GM21447 (cell line): ENCODE measurements at regions not wholly inside any gene's neighbourhood (a gene's known extent, or its start where the extent isn't known, plus 50 kb on each side); places are given as distances from the start of the nearest gene placed in this dataset.
"Not testable (repeated sequence)": the region's sequence is repeated elsewhere in the genome, so short reads cannot be mapped to it uniquely, and the experiment has no call there.

ENCODE experiments used
- ATAC-seq: cut with Tn5 transposase; IDR thresholded peaks from one replicate; pipeline ENCODE4 v1.9.1; 2021; ENCODE audit not compliant: unreplicated experiment

- ATAC-seq, result no peak
Measured at GRCh38 chr3:116981089-116981488, 271.5 kb downstream of the TUSC7 start.

GRCh38 chr3:116984301-116984700 lies 274.7 kb downstream of the TUSC7 start:
- no peak for ATAC-seq

GRCh38 chr3:116994351-116994879 lies 284.8 kb downstream of the TUSC7 start:
- ATAC-seq, result no peak

GRCh38 chr3:117003501-117003900 lies 293.9 kb downstream of the TUSC7 start:
- ATAC-seq, result no peak

- ATAC-seq, result no peak
Measured at GRCh38 chr3:117005274-117005673, 295.7 kb downstream of the TUSC7 start.

GRCh38 chr3:117005911-117006522 lies 296.4 kb downstream of the TUSC7 start:
- no peak for ATAC-seq

- no peak for ATAC-seq
Measured at GRCh38 chr3:117010318-117010717, 300.7 kb downstream of the TUSC7 start.

- ATAC-seq, result no peak
Measured at GRCh38 chr3:117011687-117012250, 302.2 kb downstream of the TUSC7 start.

GRCh38 chr3:117016378-117016777 lies 306.8 kb downstream of the TUSC7 start:
- ATAC-seq, result no peak

- peak; percentile 79 for ATAC-seq
Measured at GRCh38 chr3:117017135-117017894, 307.7 kb downstream of the TUSC7 start.

GRCh38 chr3:117018655-117019054 lies 309.1 kb downstream of the TUSC7 start:
- ATAC-seq, result no peak

GRCh38 chr3:117019082-117019713 lies 309.6 kb downstream of the TUSC7 start:
- peak; percentile 53 for ATAC-seq

- no peak for ATAC-seq
Measured at GRCh38 chr3:117026401-117026800, 316.8 kb downstream of the TUSC7 start.

- no peak for ATAC-seq
Measured at GRCh38 chr3:117035745-117036144, 326.2 kb downstream of the TUSC7 start.

GRCh38 chr3:117036259-117036799 lies 326.8 kb downstream of the TUSC7 start:
- ATAC-seq, result no peak

GRCh38 chr3:117045143-117045542 lies 335.6 kb downstream of the TUSC7 start:
- ATAC-seq, result no peak

GRCh38 chr3:117047951-117048705 lies 338.5 kb downstream of the TUSC7 start:
- ATAC-seq, result no peak

- ATAC-seq, result no peak
Measured at GRCh38 chr3:117052395-117052794, 342.8 kb downstream of the TUSC7 start.

GRCh38 chr3:117054556-117054955 lies 345.0 kb downstream of the TUSC7 start:
- no peak for ATAC-seq

- ATAC-seq, result not testable (repeated sequence)
Measured at GRCh38 chr3:117056946-117057345, 347.4 kb downstream of the TUSC7 start.
